Neural crest cell (in vitro differentiated cells): ENCODE measurements at regions not wholly inside any gene's neighbourhood (a gene's known extent, or its start where the extent isn't known, plus 50 kb on each side); places are given as distances from the start of the nearest gene placed in this dataset.

Experiments
- DNase-seq: peaks from one replicate; pipeline ENCODE4 v3.0.0; 2021; ENCODE audit warnings: low read depth, mixed read lengths, low spot score
- H3K27ac Mint-ChIP-seq: one replicate; pipeline ENCODE4 v1.8.0; 2021; ENCODE audit warnings: mild to moderate bottlenecking, mixed read lengths; ENCODE audit not compliant: unreplicated experiment
- H3K27me3 Mint-ChIP-seq: 2 replicates; pipeline ENCODE4 v1.8.0; 2021; ENCODE audit warnings: low read depth, mild to moderate bottlenecking, mixed read lengths
- H3K36me3 Mint-ChIP-seq: 2 replicates; pipeline ENCODE4 v1.8.0; 2021; ENCODE audit warnings: low read depth, mild to moderate bottlenecking, mixed read lengths
- H3K4me1 Mint-ChIP-seq: 2 replicates; pipeline ENCODE4 v1.8.0; 2021; ENCODE audit warnings: mixed read lengths
- H3K4me3 Mint-ChIP-seq: one replicate; pipeline ENCODE4 v1.8.0; 2021; ENCODE audit warnings: mild to moderate bottlenecking, mixed read lengths
- H3K9me3 Mint-ChIP-seq: 2 replicates; pipeline ENCODE4 v1.8.0; 2021; ENCODE audit warnings: mixed read lengths
- TF ChIP-seq, protein P1 (sequence below): fragments of 200-600 bp; sonication (generic); conservative IDR thresholded peaks from 2 replicates; pipeline ENCODE4 v1.5.0; 2021; ENCODE audit warnings: antibody characterized with exemption, mild to moderate bottlenecking

- TF ChIP-seq, protein P1, sequence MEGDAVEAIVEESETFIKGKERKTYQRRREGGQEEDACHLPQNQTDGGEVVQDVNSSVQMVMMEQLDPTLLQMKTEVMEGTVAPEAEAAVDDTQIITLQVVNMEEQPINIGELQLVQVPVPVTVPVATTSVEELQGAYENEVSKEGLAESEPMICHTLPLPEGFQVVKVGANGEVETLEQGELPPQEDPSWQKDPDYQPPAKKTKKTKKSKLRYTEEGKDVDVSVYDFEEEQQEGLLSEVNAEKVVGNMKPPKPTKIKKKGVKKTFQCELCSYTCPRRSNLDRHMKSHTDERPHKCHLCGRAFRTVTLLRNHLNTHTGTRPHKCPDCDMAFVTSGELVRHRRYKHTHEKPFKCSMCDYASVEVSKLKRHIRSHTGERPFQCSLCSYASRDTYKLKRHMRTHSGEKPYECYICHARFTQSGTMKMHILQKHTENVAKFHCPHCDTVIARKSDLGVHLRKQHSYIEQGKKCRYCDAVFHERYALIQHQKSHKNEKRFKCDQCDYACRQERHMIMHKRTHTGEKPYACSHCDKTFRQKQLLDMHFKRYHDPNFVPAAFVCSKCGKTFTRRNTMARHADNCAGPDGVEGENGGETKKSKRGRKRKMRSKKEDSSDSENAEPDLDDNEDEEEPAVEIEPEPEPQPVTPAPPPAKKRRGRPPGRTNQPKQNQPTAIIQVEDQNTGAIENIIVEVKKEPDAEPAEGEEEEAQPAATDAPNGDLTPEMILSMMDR, result no peak
- Mint-ChIP-seq H3K4me3 (no peak overlapping the region), H3K9me3 (peaks cover 2% of the 10 kb centered on the region), H3K36me3 (no peaks in the 10 kb centered on the region), H3K27me3 (no peaks in the 10 kb centered on the region), H3K27ac (no peak overlapping the region), H3K4me1 (no peaks in the 10 kb centered on the region)
- no peak for DNase-seq
Measured at GRCh38 chrX:43239356-43239755, 416.7 kb upstream of the MAOA start.

DNA sequence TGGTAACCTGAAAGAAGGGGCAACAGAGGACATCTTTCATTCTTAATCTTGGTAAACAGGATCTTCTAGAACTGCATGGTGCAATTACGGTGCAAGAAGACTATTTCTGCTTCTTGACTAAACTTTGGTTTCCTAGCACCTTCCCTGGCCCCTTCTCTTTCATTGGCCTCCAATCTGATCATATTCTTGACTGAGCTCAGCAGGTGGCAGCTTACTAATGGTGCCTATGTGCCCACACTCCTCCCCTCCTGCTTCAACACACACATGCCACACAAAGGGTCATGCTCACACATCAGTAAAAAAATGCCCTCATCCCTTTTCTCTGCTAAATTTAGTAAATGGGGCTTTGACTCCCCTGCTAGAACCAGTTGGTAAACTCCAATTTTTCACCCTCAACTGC, 400.5 kb upstream of the MAOA start:
- Mint-ChIP-seq H3K9me3 (peaks cover 15% of the 10 kb centered on the region), H3K36me3 (peaks cover 6% of the 10 kb centered on the region), H3K27me3 (no peaks in the 10 kb centered on the region), H3K27ac (no peak overlapping the region), H3K4me1 (no peaks in the 10 kb centered on the region), H3K4me3 (no peak overlapping the region)
- TF ChIP-seq, protein P1, result no peak
- no peak for DNase-seq

DNA sequence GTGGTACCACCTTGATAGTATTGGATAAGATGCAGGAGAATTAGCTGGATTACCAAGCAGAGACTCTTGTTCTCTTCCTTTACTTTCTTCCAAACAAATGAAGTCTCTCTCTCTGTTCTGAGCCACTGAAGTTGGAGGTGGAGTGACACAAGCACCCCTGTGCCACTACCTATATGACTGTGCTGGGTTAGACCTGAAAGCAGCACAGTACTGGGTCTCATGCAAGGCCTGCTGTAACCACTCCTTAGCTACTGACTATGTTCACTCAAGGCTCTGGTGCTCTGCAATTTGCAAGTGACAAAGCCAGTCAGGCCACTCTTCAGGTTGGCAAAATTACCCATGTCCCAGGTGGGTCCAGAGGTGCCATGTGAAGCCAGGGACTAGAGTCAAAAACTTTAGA, 389.6 kb upstream of the MAOA start:
- H3K4me1 Mint-ChIP-seq, result no peaks in the 10 kb centered on the region
- no peak overlapping the region for H3K27ac Mint-ChIP-seq
- TF ChIP-seq, protein P1, result no peak
- H3K9me3 Mint-ChIP-seq, result peaks cover 7% of the 10 kb centered on the region
- H3K4me3 Mint-ChIP-seq, result no peak overlapping the region
- peaks cover 5% of the 10 kb centered on the region for H3K36me3 Mint-ChIP-seq
- no peaks in the 10 kb centered on the region for H3K27me3 Mint-ChIP-seq
- no peak for DNase-seq

GRCh38 chrX:43267652-43268051, 388.4 kb upstream of the MAOA start:
- Mint-ChIP-seq H3K9me3 (peaks cover 5% of the 10 kb centered on the region), H3K36me3 (peaks cover 5% of the 10 kb centered on the region), H3K27ac (no peak overlapping the region), H3K27me3 (no peaks in the 10 kb centered on the region), H3K4me1 (no peaks in the 10 kb centered on the region), H3K4me3 (no peak overlapping the region)
- TF ChIP-seq, protein P1, result no peak
- DNase-seq, result no peak

GRCh38 chrX:43269201-43269600, 386.9 kb upstream of the MAOA start:
- no peak overlapping the region for H3K27ac Mint-ChIP-seq
- TF ChIP-seq, protein P1, result no peak
- DNase-seq, result no peak
- H3K4me3 Mint-ChIP-seq, result no peak overlapping the region
- peaks cover 5% of the 10 kb centered on the region for H3K36me3 Mint-ChIP-seq
- no peaks in the 10 kb centered on the region for H3K4me1 Mint-ChIP-seq
- H3K9me3 Mint-ChIP-seq, result peaks cover 10% of the 10 kb centered on the region
- no peaks in the 10 kb centered on the region for H3K27me3 Mint-ChIP-seq

GRCh38 chrX:43277879-43278278, 378.2 kb upstream of the MAOA start:
- TF ChIP-seq, protein P1, result no peak
- DNase-seq, result no peak
- H3K9me3 Mint-ChIP-seq, result peaks cover 25% of the 10 kb centered on the region
- no peaks in the 10 kb centered on the region for H3K4me1 Mint-ChIP-seq
- H3K36me3 Mint-ChIP-seq, result peaks cover 2% of the 10 kb centered on the region
- no peak overlapping the region for H3K27ac Mint-ChIP-seq
- no peak overlapping the region for H3K4me3 Mint-ChIP-seq
- no peaks in the 10 kb centered on the region for H3K27me3 Mint-ChIP-seq
